Lower lobe of right lung (tissue), 2 donors: ENCODE measurements at regions not wholly inside any gene's neighbourhood (a gene's known extent, or its start where the extent isn't known, plus 50 kb on each side); places are given as distances from the start of the nearest gene placed in this dataset.

Experiments used
- ATAC-seq, 2 donors: fragments of 200-7000 bp; cut with Tn5 transposase; one replicate each; pipeline ENCODE4 v1.9.1; 2020 to 2022; ENCODE audit warnings: mild to moderate bottlenecking in 2 of 2, moderate library complexity in 2 of 2
- DNase-seq: peaks from one replicate; pipeline ENCODE4 v3.0.0-alpha.2; 2020
- H3K27ac ChIP-seq: fragments of 200-600 bp; one replicate; pipeline ENCODE4 v1.8.0; 2022
- H3K27me3 ChIP-seq: fragments of 200-600 bp; one replicate; pipeline ENCODE4 v1.8.0; 2022; ENCODE audit warnings: low read depth
- H3K36me3 ChIP-seq: fragments of 200-600 bp; one replicate; pipeline ENCODE4 v1.8.0; 2022; ENCODE audit warnings: mild to moderate bottlenecking
- H3K4me1 ChIP-seq: fragments of 200-600 bp; one replicate; pipeline ENCODE4 v1.8.0; 2022
- H3K4me3 ChIP-seq: fragments of 200-600 bp; one replicate; pipeline ENCODE4 v1.8.0; 2022; ENCODE audit warnings: mild to moderate bottlenecking
- H3K9me3 ChIP-seq: fragments of 200-600 bp; one replicate; pipeline ENCODE4 v1.8.0; 2022
- CTCF ChIP-seq: fragments of 200-600 bp; IDR thresholded peaks from one replicate; pipeline ENCODE4 v1.8.0; 2022; ENCODE audit warnings: antibody characterized with exemption, mild to moderate bottlenecking
- intact Hi-C: fragments of 100-400 bp; cut with DNase I; formaldehyde crosslinking; loops from one replicate; pipeline ENCODE4 v1.11.0; 2022
- donor health status: DM: no; HTN: yes; CAD: no; lungs with severe emphysema.

GRCh38 chr2:6499691-6500090, 366.0 kb downstream of the CMPK2 start:
- H3K9me3 ChIP-seq: no peaks in the 10 kb centered on the region
- no peak for ATAC-seq
- no peaks in the 10 kb centered on the region for H3K4me1 ChIP-seq
- DNase-seq: no peak
- H3K36me3 ChIP-seq: no peaks in the 10 kb centered on the region
- intact Hi-C loops: no loop called here
- no peak for TF ChIP-seq CTCF
- no peak overlapping the region for H3K27ac ChIP-seq
- H3K27me3 ChIP-seq: no peaks in the 10 kb centered on the region
- H3K4me3 ChIP-seq: no peak overlapping the region

GRCh38 chr2:6506361-6506794, 359.3 kb downstream of the CMPK2 start:
- DNase-seq (no peak), ATAC-seq (no peak)
- Histone ChIP-seq H3K4me1 (no peaks in the 10 kb centered on the region), H3K9me3 (no peaks in the 10 kb centered on the region), H3K4me3 (no peak overlapping the region), H3K36me3 (no peaks in the 10 kb centered on the region), H3K27me3 (no peaks in the 10 kb centered on the region), H3K27ac (no peak overlapping the region)
- intact Hi-C loops: no loop called here
- TF ChIP-seq CTCF: no peak

GRCh38 chr2:6506859-6507258, 358.8 kb downstream of the CMPK2 start:
- TF ChIP-seq CTCF: no peak
- H3K4me1 ChIP-seq: no peaks in the 10 kb centered on the region
- intact Hi-C loops: no loop called here
- H3K4me3 ChIP-seq: no peak overlapping the region
- H3K9me3 ChIP-seq: no peaks in the 10 kb centered on the region
- H3K27ac ChIP-seq: no peak overlapping the region
- no peaks in the 10 kb centered on the region for H3K36me3 ChIP-seq
- no peak for ATAC-seq
- no peak for DNase-seq
- no peaks in the 10 kb centered on the region for H3K27me3 ChIP-seq

GRCh38 chr2:6510532-6510931, 355.2 kb downstream of the CMPK2 start:
- Histone ChIP-seq H3K9me3 (no peaks in the 10 kb centered on the region), H3K36me3 (no peaks in the 10 kb centered on the region), H3K27me3 (no peaks in the 10 kb centered on the region), H3K4me3 (no peak overlapping the region), H3K4me1 (no peaks in the 10 kb centered on the region), H3K27ac (no peak overlapping the region)
- DNase-seq (no peak), ATAC-seq (no peak)
- TF ChIP-seq CTCF: no peak
- intact Hi-C loops: no loop called here

- no peak for TF ChIP-seq CTCF
- no peaks in the 10 kb centered on the region for H3K9me3 ChIP-seq
- H3K4me3 ChIP-seq: no peak overlapping the region
- no peaks in the 10 kb centered on the region for H3K27me3 ChIP-seq
- no peak overlapping the region for H3K27ac ChIP-seq
- intact Hi-C loops: no loop called here
- H3K4me1 ChIP-seq: no peaks in the 10 kb centered on the region
- peak in 1 of 2 donors; percentile 50 for ATAC-seq
- DNase-seq: no peak
- no peaks in the 10 kb centered on the region for H3K36me3 ChIP-seq
These were observed 353.1 kb downstream of the CMPK2 start for GRCh38 chr2:6512589-6512988.

GRCh38 chr2:6516674-6517073, 349.0 kb downstream of the CMPK2 start:
- Histone ChIP-seq H3K9me3 (no peaks in the 10 kb centered on the region), H3K4me3 (no peak overlapping the region), H3K27me3 (no peaks in the 10 kb centered on the region), H3K27ac (no peak overlapping the region), H3K4me1 (no peaks in the 10 kb centered on the region), H3K36me3 (no peaks in the 10 kb centered on the region)
- DNase-seq: no peak
- TF ChIP-seq CTCF: no peak
- intact Hi-C loops: no loop called here
- no peak for ATAC-seq
